GM12865 (cell line): ENCODE measurements at regions not wholly inside any gene's neighbourhood (a gene's known extent, or its start where the extent isn't known, plus 50 kb on each side); places are given as distances from the start of the nearest gene placed in this dataset.

Experiments used
- DNase-seq: peaks from one replicate; pipeline ENCODE4 v3.0.0; 2010; ENCODE audit warnings: low read depth
- H3K4me3 ChIP-seq: 2 replicates; pipeline ENCODE4 v1.5.1; 2011; ENCODE audit warnings: mild to moderate bottlenecking, low read depth, low read length, control low read depth
- TF ChIP-seq, protein P1 (sequence below): IDR thresholded peaks from 2 replicates; pipeline ENCODE4 v1.5.1; 2011; ENCODE audit warnings: low read length, control low read depth, low read depth, inconsistent platforms; ENCODE audit not compliant: insufficient read depth; ENCODE audit errors: missing control alignments

DNA sequence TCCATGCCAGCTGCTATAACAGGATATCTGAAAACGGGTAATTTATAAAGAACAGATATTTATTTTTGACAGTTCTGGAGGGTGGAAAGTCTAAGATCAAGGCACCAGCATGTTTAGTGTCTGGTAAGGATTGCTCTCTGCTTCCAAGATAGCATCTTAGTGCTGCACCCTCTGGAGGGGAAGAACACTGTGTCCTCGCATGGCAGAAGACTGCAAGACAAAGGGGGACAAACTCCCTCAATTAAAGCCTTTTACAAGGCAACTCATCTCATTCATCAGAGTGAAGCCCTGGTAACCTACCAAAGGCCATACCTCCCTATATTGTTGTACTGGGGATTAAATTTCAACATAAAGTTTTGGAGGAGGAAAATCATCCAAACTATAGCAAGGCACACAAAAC is 298.9 kb upstream of the EDIL3 start:
- DNase-seq: no peak
- H3K4me3 ChIP-seq: no peak overlapping the region
- TF ChIP-seq, protein P1, sequence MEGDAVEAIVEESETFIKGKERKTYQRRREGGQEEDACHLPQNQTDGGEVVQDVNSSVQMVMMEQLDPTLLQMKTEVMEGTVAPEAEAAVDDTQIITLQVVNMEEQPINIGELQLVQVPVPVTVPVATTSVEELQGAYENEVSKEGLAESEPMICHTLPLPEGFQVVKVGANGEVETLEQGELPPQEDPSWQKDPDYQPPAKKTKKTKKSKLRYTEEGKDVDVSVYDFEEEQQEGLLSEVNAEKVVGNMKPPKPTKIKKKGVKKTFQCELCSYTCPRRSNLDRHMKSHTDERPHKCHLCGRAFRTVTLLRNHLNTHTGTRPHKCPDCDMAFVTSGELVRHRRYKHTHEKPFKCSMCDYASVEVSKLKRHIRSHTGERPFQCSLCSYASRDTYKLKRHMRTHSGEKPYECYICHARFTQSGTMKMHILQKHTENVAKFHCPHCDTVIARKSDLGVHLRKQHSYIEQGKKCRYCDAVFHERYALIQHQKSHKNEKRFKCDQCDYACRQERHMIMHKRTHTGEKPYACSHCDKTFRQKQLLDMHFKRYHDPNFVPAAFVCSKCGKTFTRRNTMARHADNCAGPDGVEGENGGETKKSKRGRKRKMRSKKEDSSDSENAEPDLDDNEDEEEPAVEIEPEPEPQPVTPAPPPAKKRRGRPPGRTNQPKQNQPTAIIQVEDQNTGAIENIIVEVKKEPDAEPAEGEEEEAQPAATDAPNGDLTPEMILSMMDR: no peak

DNA sequence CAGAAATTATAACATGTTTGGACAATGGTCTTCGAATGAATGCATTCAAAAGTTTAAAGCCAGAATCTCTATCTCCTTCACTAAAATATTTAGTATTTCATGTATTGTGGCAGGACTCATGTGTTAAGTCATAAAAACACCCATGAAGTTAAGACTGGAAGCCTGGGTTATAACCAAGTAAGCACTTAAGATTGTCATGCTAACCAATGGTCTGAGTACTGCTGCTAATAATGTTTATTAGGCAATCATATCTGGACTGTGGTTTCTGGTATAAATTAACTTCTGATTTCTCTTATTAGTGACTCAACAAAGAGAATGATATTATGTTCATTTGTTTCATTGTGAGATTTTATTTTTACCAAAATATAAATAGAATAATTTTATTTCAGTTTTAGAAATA is 297.9 kb upstream of the EDIL3 start:
- H3K4me3 ChIP-seq: no peak overlapping the region
- DNase-seq: no peak
- TF ChIP-seq, protein P1: no peak

DNA sequence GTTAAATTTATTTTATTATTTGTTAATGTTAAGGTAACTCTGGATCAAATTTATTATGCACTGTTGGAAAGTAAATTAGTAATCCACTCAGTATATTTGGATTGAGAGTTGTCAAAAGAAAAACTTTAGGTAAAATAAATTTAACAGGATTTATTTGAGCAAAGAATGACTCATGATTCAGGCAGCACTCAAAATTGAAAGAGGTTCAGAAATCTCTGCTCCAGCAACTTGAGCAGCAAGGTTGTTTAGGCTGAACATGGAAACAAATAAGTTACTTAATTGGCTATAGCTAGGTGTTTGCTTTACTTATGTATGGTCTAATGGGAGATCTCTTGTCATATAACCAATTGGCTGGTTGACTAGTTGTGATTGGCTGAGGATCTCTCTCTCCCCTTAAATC is 296.2 kb upstream of the EDIL3 start:
- TF ChIP-seq, protein P1: no peak

DNA sequence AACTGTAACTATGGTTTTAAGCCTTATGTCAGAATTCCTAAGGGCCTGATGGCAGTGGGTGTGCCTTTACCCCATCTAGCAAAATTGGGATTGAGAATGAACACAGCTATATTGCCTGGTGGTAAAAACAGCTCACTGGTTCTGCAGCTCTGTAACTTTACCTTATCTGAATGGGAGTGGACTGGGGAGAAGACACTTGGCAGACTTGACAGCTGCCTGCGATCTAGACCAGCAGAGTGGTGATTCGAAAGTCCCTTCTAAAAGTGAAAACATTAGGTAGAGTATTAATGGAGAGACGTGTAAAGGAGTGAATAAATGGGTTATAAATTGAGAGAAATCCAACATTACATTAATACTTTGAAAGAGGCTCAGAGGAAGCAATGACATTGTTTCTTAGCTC is 289.1 kb upstream of the EDIL3 start:
- no peak for DNase-seq
- TF ChIP-seq, protein P1: no peak

More for the DNA sequence above, 296.2 kb upstream of the EDIL3 start:
- H3K4me3 ChIP-seq: no peak overlapping the region
- no peak for DNase-seq

DNA sequence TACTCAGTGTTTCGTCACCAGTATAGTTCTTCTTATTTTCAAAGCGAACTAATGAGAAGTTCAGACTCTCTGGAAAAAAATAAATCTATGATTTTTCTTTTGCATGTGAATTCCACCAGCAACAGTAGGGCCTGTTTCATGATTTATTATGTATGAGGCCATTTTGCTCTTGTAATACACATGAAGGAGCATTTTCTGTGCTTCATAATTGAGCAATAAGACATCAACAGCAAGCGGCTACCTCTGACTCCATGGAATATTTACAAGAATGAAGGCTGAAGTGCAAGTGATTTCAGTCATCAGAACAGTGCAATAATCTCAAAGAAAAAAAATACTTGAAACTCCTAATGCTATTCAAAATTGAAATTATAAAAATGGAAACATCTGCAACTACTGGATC is 282.9 kb upstream of the EDIL3 start:
- H3K4me3 ChIP-seq: no peak overlapping the region
- TF ChIP-seq, protein P1: no peak
- DNase-seq: no peak

More for the DNA sequence above, 289.1 kb upstream of the EDIL3 start:
- no peak overlapping the region for H3K4me3 ChIP-seq

DNA sequence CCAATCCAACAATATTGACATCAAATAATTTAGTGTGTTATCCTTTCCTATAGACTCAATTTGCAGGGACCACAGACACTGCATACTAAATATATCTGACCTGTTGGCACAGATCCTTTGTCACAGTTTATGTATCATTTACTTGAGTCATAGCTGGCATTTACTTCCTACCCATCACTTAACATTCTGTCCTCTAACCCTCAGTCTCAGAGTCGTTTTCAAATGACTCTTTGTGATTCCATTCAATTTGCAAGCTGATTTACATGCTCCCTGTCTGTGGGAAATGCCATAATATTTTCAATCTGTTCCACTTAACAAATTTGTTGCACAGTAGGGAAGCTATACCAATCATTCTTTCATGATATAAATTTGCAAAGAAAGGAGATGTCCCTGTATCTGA is 265.7 kb upstream of the EDIL3 start:
- DNase-seq: no peak
- TF ChIP-seq, protein P1: no peak
- H3K4me3 ChIP-seq: no peak overlapping the region

DNA sequence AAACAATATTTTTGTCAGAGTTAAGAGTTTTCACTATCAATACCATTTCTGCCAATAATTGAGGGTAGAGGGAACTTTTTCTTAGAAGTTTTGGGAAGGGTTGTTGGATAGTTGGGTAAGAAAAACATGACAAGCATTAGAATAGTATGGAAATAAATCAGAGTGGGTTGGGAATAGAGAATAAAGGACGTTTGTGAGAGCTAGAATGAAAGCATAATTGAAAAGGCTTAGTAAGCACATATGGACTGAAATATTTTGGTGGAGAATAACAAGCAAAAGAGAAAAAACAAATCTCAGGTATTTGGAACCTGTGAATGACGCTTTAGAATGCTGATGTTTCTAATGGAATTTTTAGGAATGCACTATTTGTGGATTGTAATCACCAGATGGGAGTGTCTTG is 262.9 kb upstream of the EDIL3 start:
- no peak for DNase-seq
- TF ChIP-seq, protein P1: no peak
- no peak overlapping the region for H3K4me3 ChIP-seq
